ENCODE measurements at regions not wholly inside any gene's neighbourhood (a gene's known extent, or its start where the extent isn't known, plus 50 kb on each side); places are given as distances from the start of the nearest gene placed in this dataset.

DNA sequence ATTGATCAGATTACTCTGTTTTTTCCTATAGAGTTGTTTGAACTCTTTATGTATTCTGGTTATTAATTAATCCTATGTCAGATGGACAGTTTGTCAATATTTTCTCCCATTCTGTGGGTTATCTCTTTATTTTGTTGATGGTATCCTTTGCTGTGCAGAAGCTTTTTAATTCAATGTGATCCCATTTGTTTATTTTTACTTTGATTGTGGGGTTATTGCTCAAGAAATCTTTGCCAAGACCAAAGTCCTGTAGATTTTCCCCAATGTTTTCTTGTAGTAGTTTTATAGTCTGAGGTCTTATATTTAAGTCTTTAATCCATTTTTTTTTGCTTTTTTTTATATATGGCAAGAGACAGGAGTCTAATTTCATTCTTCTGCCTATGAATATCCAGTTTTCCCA, 86.2 kb upstream of the FIGN start:
- CTCF ChIA-PET: no interaction called here
- no peaks in the 10 kb centered on the region for H3K36me3 Mint-ChIP-seq (ENCODE audit: low read depth)
- peaks cover 10% of the 10 kb centered on the region for H3K9me3 Mint-ChIP-seq
- no peaks in the 10 kb centered on the region for H3K27me3 Mint-ChIP-seq
- no peak overlapping the region for H3K27ac Mint-ChIP-seq
- DNase-seq: no peak
- POLR2A ChIA-PET: no interaction called here
- no peaks in the 10 kb centered on the region for H3K4me1 Mint-ChIP-seq
- H3K4me3 Mint-ChIP-seq: no peak overlapping the region

DNA sequence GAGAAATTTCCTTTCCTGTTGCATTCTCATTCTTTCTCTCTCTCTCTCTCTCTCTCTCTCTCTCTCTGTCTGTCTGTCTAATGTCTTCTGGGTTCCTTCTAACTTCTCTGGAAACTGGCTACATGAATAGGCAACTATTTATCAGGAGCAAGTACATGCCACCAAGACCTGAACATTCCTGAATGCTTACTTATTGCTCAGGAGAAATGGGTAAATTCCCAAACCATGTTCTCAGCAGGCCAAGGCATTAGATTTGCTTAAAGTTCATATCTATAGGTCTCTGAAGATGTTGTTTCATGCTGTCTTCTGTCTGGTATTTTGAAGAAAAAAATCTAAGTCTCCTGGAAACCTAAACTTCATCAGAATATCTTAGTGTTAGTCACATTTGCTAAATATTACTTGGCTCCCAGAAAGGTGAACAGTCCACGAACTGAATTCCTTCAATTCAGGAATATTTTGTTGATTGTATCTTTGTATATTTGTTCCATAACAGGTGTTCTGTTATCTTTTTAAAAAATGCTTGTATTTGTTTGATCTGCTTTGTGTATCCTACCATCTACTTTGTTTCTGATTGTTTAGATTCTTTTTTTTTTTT, 77.2 kb upstream of the FIGN start:
- H3K4me1 Mint-ChIP-seq: no peaks in the 10 kb centered on the region
- no peaks in the 10 kb centered on the region for H3K27me3 Mint-ChIP-seq
- no peak overlapping the region for H3K4me3 Mint-ChIP-seq
- no peak overlapping the region for H3K27ac Mint-ChIP-seq
- ChIA-PET POLR2A (no interaction called here), CTCF (no interaction called here)
- DNase-seq: no peak
- H3K9me3 Mint-ChIP-seq: no peaks in the 10 kb centered on the region
- H3K36me3 Mint-ChIP-seq (ENCODE audit: low read depth): no peaks in the 10 kb centered on the region

DNA sequence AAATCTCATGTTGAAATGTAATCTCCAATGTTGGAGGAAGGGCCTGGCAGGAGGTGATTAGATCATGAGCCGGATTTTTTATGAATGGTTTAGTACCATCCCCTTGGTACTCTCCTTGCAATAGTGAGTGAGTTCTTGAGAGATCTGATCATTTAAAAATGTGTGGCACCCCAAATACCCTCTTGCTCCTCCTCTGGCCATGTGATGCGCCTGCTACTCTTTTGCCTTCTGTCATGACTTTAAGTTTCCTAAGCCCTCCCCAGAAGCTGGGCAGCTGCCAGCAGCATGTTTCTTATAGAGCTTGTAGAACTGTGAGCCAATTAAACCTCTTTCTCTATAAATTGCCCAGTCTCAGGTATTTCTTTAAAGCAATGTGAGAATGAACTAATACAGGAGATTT, 72.6 kb upstream of the FIGN start:
- no peak overlapping the region for H3K4me3 Mint-ChIP-seq
- CTCF ChIA-PET: no interaction called here
- DNase-seq: no peak
- no peak overlapping the region for H3K27ac Mint-ChIP-seq
- H3K4me1 Mint-ChIP-seq: no peaks in the 10 kb centered on the region
- H3K36me3 Mint-ChIP-seq (ENCODE audit: low read depth): no peaks in the 10 kb centered on the region
- no peaks in the 10 kb centered on the region for H3K9me3 Mint-ChIP-seq
- no peaks in the 10 kb centered on the region for H3K27me3 Mint-ChIP-seq
- POLR2A ChIA-PET: no interaction called here

DNA sequence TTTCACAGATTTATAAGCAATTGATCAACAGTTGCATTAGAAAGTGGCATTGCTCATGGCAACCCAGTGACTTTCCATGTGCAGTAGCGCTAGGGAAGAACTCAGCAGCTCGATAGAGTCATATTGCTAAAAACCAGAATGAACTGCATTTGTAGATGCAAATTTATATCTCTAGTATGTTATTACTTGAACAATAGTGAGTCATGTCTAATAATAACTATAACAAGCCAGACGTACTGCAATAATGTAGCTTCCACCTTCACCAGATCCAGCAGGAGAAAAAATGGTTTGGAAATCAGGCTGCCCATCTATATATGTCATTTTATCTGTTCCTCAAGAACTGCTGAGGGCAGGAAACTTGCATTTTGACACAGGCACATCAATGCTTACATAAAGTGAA, 66.5 kb upstream of the FIGN start:
- Mint-ChIP-seq H3K9me3 (peaks cover 2% of the 10 kb centered on the region), H3K36me3 (ENCODE audit: low read depth) (no peaks in the 10 kb centered on the region), H3K4me3 (no peak overlapping the region), H3K27me3 (no peaks in the 10 kb centered on the region), H3K27ac (no peak overlapping the region), H3K4me1 (no peaks in the 10 kb centered on the region)
- no peak for DNase-seq
- CTCF ChIA-PET: no interaction called here
- POLR2A ChIA-PET: no interaction called here

DNA sequence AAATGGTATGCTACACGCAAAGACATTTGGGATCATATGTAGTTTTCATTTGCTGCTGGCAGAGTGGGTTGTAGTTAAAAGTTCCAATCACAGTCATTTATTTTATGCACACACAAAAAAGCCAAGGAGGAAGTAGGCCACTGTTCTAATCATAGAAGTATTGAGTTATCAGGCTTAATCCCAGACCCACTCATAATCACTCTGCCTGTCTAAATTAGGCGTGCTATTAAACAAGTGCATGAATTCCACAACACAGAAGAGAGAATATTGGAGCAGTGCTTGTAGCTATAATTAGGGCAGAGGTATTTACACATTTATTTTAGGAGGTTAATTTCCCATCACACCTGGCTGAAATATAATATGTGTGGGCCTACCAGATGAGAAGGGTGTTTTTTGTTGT, 65.7 kb upstream of the FIGN start:
- Mint-ChIP-seq H3K4me1 (no peaks in the 10 kb centered on the region), H3K27ac (no peak overlapping the region), H3K4me3 (no peak overlapping the region), H3K9me3 (peaks cover 6% of the 10 kb centered on the region), H3K36me3 (ENCODE audit: low read depth) (no peaks in the 10 kb centered on the region), H3K27me3 (no peaks in the 10 kb centered on the region)
- no peak for DNase-seq
- CTCF ChIA-PET: no interaction called here
- POLR2A ChIA-PET: no interaction called here

DNA sequence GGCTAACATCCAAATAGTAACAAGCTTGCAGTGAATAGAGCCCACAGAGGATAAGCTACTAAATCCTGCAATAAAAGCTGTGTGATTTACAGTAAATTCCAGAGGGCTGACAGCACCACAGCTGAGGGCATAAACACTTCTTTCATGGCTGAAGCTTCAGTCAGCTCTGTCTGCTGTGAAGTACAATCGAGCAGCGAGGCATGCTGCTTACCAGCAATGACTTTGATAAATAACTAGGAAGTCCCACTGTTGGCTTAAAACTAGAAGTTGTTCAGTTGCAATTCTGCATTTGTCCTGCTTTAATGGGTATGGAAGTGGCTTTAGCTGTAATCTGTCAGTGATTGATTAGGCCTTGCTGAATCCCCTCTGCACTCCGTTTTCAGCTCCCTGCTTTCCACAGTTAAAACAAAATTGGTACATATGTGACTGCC, 65.2 kb upstream of the FIGN start:
- no peak for DNase-seq
- ChIA-PET CTCF (no interaction called here), POLR2A (no interaction called here)
- no peaks in the 10 kb centered on the region for H3K4me1 Mint-ChIP-seq
- no peak overlapping the region for H3K27ac Mint-ChIP-seq
- no peak overlapping the region for H3K4me3 Mint-ChIP-seq
- H3K36me3 Mint-ChIP-seq (ENCODE audit: low read depth): no peaks in the 10 kb centered on the region
- peaks cover 8% of the 10 kb centered on the region for H3K9me3 Mint-ChIP-seq
- H3K27me3 Mint-ChIP-seq: no peaks in the 10 kb centered on the region

DNA sequence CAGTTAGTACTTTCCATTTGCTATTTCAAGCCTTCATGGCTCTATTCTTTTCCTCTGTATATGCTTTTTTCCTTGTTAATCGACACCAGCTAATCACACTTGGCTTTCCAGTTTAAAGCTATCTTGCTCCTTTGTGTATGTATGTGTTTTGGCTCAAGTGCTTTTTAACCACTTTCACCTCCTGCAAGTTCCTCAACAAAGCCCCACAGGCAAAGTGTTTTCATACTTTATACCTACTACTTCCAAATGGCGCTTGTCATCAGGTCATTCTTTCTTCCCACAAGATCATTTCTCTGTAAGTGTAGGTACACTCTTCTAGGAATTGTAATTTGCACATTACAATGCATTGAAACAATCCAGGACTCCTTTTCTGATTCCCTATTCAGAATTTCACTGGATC, 64.0 kb upstream of the FIGN start:
- POLR2A ChIA-PET: no interaction called here
- peaks cover 11% of the 10 kb centered on the region for H3K9me3 Mint-ChIP-seq
- H3K27me3 Mint-ChIP-seq: no peaks in the 10 kb centered on the region
- CTCF ChIA-PET: no interaction called here
- DNase-seq: no peak
- H3K27ac Mint-ChIP-seq: no peak overlapping the region
- H3K4me1 Mint-ChIP-seq: no peaks in the 10 kb centered on the region
- H3K4me3 Mint-ChIP-seq: no peak overlapping the region
- no peaks in the 10 kb centered on the region for H3K36me3 Mint-ChIP-seq (ENCODE audit: low read depth)

DNA sequence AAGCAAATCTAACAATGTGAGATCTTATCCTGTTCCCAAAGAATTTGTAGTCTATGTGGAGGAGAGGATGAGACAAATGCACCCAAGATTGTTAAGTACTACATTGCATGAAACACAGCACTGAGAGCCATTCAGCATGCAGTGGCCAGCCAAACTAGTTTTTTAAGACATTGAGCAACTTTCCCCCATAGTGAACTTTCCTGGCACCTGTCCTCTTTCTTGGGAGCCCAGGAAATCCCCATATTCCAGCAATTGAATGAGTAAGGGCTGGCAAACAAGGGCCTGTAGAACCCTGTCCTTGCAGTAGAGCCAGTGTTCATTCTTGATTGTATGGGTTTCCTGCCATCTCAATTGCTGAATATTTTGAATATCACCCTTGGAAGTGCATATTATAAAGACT, 58.8 kb upstream of the FIGN start:
- Mint-ChIP-seq H3K27ac (no peak overlapping the region), H3K27me3 (no peaks in the 10 kb centered on the region), H3K9me3 (peaks cover 11% of the 10 kb centered on the region), H3K4me3 (no peak overlapping the region), H3K4me1 (no peaks in the 10 kb centered on the region), H3K36me3 (ENCODE audit: low read depth) (no peaks in the 10 kb centered on the region)
- ChIA-PET CTCF (no interaction called here), POLR2A (no interaction called here)
- no peak for DNase-seq
